Naive thymus-derived CD4-positive, alpha-beta T cell (primary cell): ENCODE measurements at regions not wholly inside any gene's neighbourhood (a gene's known extent, or its start where the extent isn't known, plus 50 kb on each side); places are given as distances from the start of the nearest gene placed in this dataset.

ENCODE experiments used
- ATAC-seq: fragments of 150-1000 bp; cut with Tn5 transposase; 2 replicates; pipeline ENCODE4 v1.10.0; 2021; ENCODE audit warnings: mild to moderate bottlenecking, moderate library complexity
- CTCF ChIA-PET: fragments of 350-600 bp; sonication (Branson Sonifier 250); formaldehyde crosslinking; loops from one replicate; lab custom pipeline; 2021; ENCODE audit warnings: antibody characterized with exemption; lab: Charles Lee
- POLR2A ChIA-PET: fragments of 350-600 bp; sonication (Branson Sonifier 250); formaldehyde crosslinking; loops from one replicate; lab custom pipeline; 2021; ENCODE audit warnings: antibody characterized with exemption, inconsistent platforms; lab: Charles Lee
- DNase-seq, 9 donors: peaks; one replicate each; pipeline versions ENCODE4 v3.0.0 to v3.0.0-alpha.2; 2020 to 2022; ENCODE audit warnings: mixed read lengths in 1 of 9
- H3K27ac ChIP-seq: one replicate; pipeline ENCODE4 v1.7.0; 2013; ENCODE audit warnings: mild to moderate bottlenecking, low read depth, low read length, moderate library complexity
- H3K27me3 ChIP-seq, 2 donors: one replicate each; pipeline ENCODE4 v1.7.0; 2013; ENCODE audit warnings: low read length in 2 of 2, mild to moderate bottlenecking in 2 of 2, moderate library complexity in 2 of 2; ENCODE audit not compliant: control insufficient read depth in 2 of 2, insufficient read depth in 2 of 2
- H3K36me3 ChIP-seq, 3 experiments: 1 replicate in 2 of 3; 2 replicates in 1 of 3; pipeline ENCODE4 v1.7.0; 2013; ENCODE audit warnings: low read length in 3 of 3, mild to moderate bottlenecking in 3 of 3, moderate library complexity in 1 of 3; ENCODE audit not compliant: insufficient read depth in 3 of 3, control insufficient read depth in 2 of 3
- H3K4me1 ChIP-seq, 2 donors: one replicate each; pipeline ENCODE4 v1.7.0; 2013; ENCODE audit warnings: low read length in 2 of 2, mild to moderate bottlenecking in 2 of 2, moderate library complexity in 1 of 2; ENCODE audit not compliant: control insufficient read depth in 2 of 2, insufficient read depth in 2 of 2
- H3K4me3 ChIP-seq: 2 replicates; pipeline ENCODE4 v1.7.0; 2013; ENCODE audit warnings: mild to moderate bottlenecking, low read length
- H3K9me3 ChIP-seq, 3 experiments: 1 replicate in 2 of 3; 2 replicates in 1 of 3; pipeline ENCODE4 v1.7.0; 2013; ENCODE audit warnings: low read length in 3 of 3; ENCODE audit not compliant: control insufficient read depth in 2 of 3
- H3K27ac Mint-ChIP-seq, 9 donors: one replicate each; pipeline ENCODE4 v1.8.0; 2020 to 2022; ENCODE audit warnings: mixed read lengths in 9 of 9, mild to moderate bottlenecking in 8 of 9, moderate library complexity in 5 of 9, inconsistent platforms in 2 of 9
- H3K27me3 Mint-ChIP-seq, 5 donors: one replicate each; pipeline ENCODE4 v1.8.0; 2021 to 2022; ENCODE audit warnings: mixed read lengths in 5 of 5, mild to moderate bottlenecking in 1 of 5
- H3K36me3 Mint-ChIP-seq, 5 donors: one replicate each; pipeline ENCODE4 v1.8.0; 2020 to 2022; ENCODE audit warnings: mixed read lengths in 5 of 5, mild to moderate bottlenecking in 3 of 5, inconsistent platforms in 1 of 5
- H3K4me1 Mint-ChIP-seq, 7 donors: one replicate each; pipeline ENCODE4 v1.8.0; 2020 to 2022; ENCODE audit warnings: mixed read lengths in 7 of 7, mild to moderate bottlenecking in 3 of 7, inconsistent platforms in 1 of 7
- H3K4me3 Mint-ChIP-seq, 10 donors: one replicate each; pipeline ENCODE4 v1.8.0; 2020 to 2022; ENCODE audit warnings: mild to moderate bottlenecking in 10 of 10, mixed read lengths in 10 of 10, moderate library complexity in 6 of 10, inconsistent platforms in 2 of 10
- H3K9me3 Mint-ChIP-seq, 11 donors: one replicate each; pipeline ENCODE4 v1.8.0; 2020 to 2022; ENCODE audit warnings: mixed read lengths in 11 of 11, mild to moderate bottlenecking in 4 of 11, inconsistent platforms in 1 of 11, moderate library complexity in 1 of 11
- intact Hi-C, 2 donors: fragments of 100-400 bp; cut with micrococcal nuclease; formaldehyde crosslinking; loops; one replicate each; pipeline ENCODE4 v1.15.1; 2023

- H3K4me3 Mint-ChIP-seq = no peak overlapping the region
- no peak overlapping the region for H3K27ac Mint-ChIP-seq
- H3K27me3 ChIP-seq = no peaks in the 10 kb centered on the region
- no peaks in the 10 kb centered on the region for H3K36me3 ChIP-seq
- H3K4me3 ChIP-seq = no peak overlapping the region
- ChIA-PET CTCF (no interaction called here), POLR2A (no interaction called here)
- DNase-seq = no peak
- ATAC-seq = no peak
- no peaks in the 10 kb centered on the region for H3K36me3 Mint-ChIP-seq
- no peaks in the 10 kb centered on the region for H3K27me3 Mint-ChIP-seq
- intact Hi-C loops = no loop called here
- peaks cover 0 to 8% (median 0%) of the 10 kb centered on the region in 11 donors for H3K9me3 Mint-ChIP-seq
- H3K9me3 ChIP-seq = no peaks in the 10 kb centered on the region
- H3K4me1 Mint-ChIP-seq = no peaks in the 10 kb centered on the region
- H3K4me1 ChIP-seq = no peaks in the 10 kb centered on the region
- H3K27ac ChIP-seq = no peak overlapping the region
These were observed 485.7 kb downstream of the SPATA31D1 start for GRCh38 chr9:82474235-82474634.

- H3K27ac ChIP-seq = no peak overlapping the region
- Mint-ChIP-seq H3K27ac (no peak overlapping the region), H3K9me3 (peaks cover 0 to 6% (median 0%) of the 10 kb centered on the region in 11 donors), H3K36me3 (no peaks in the 10 kb centered on the region), H3K27me3 (no peaks in the 10 kb centered on the region), H3K4me3 (no peak overlapping the region), H3K4me1 (no peaks in the 10 kb centered on the region)
- no peaks in the 10 kb centered on the region for H3K4me1 ChIP-seq
- DNase-seq (no peak), ATAC-seq (no peak)
- no peaks in the 10 kb centered on the region for H3K9me3 ChIP-seq
- ChIA-PET CTCF (no interaction called here), POLR2A (no interaction called here)
- H3K36me3 ChIP-seq = no peaks in the 10 kb centered on the region
- no peak overlapping the region for H3K4me3 ChIP-seq
- H3K27me3 ChIP-seq = no peaks in the 10 kb centered on the region
- intact Hi-C loops = no loop called here
These were observed 487.2 kb downstream of the SPATA31D1 start for GRCh38 chr9:82475584-82476301.

DNA sequence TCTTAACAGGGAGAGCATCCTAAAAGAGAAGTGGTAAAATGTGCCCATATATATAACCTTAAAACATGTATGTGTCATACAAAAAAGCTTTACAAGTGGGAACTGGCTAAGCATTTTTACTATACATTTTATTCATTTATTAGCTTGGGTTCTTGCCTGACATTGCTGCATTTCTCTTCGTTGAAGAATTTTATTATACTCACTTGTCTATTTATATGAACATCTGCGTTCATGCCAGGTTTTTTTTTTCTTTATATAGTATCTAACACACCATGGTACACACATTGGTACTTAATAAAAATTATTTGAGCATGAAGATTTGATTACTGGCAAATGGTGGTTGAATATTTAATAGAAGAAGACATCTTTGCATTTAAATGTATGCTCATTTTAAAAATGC, 492.3 kb downstream of the SPATA31D1 start:
- Mint-ChIP-seq H3K36me3 (no peaks in the 10 kb centered on the region), H3K27me3 (no peaks in the 10 kb centered on the region), H3K27ac (no peak overlapping the region), H3K4me3 (no peak overlapping the region), H3K4me1 (no peaks in the 10 kb centered on the region), H3K9me3 (peaks cover 0 to 6% (median 0%) of the 10 kb centered on the region in 11 donors)
- ATAC-seq (no peak), DNase-seq (no peak)
- POLR2A ChIA-PET = no interaction called here
- no peaks in the 10 kb centered on the region for H3K4me1 ChIP-seq
- H3K27me3 ChIP-seq = no peaks in the 10 kb centered on the region
- H3K4me3 ChIP-seq = no peak overlapping the region
- no peaks in the 10 kb centered on the region for H3K9me3 ChIP-seq
- intact Hi-C loops = no loop called here
- CTCF ChIA-PET = no interaction called here
- H3K27ac ChIP-seq = no peak overlapping the region
- H3K36me3 ChIP-seq = no peaks in the 10 kb centered on the region

DNA sequence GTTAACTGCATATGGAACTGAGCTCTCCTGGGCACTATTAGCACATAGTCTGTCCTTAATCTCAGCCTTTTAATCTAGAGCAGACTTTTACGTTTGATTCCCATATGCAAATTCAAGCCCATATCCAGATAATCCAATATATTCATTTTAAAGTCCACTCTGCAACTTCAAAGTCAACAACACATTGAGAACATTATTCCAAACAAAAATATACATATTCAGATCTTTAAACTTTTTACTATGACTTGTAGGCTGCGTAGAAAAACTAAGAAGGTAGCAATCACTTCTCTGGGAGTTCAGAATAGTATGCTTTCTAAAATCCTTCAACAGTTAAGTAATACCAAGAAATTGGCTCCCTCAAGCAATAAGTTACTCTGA, 499.4 kb downstream of the SPATA31D1 start:
- Mint-ChIP-seq H3K27me3 (no peaks in the 10 kb centered on the region), H3K4me1 (no peaks in the 10 kb centered on the region), H3K36me3 (no peaks in the 10 kb centered on the region), H3K9me3 (peaks cover 0 to 7% (median 0%) of the 10 kb centered on the region in 11 donors), H3K27ac (no peak overlapping the region), H3K4me3 (no peak overlapping the region)
- intact Hi-C loops = no loop called here
- Histone ChIP-seq H3K4me3 (no peak overlapping the region), H3K9me3 (no peaks in the 10 kb centered on the region), H3K4me1 (no peaks in the 10 kb centered on the region), H3K27ac (no peak overlapping the region), H3K27me3 (no peaks in the 10 kb centered on the region), H3K36me3 (no peaks in the 10 kb centered on the region)
- DNase-seq (no peak), ATAC-seq (no peak)
- POLR2A ChIA-PET = no interaction called here
- CTCF ChIA-PET = no interaction called here

- Mint-ChIP-seq H3K36me3 (no peaks in the 10 kb centered on the region), H3K4me3 (no peak overlapping the region), H3K27ac (no peak overlapping the region), H3K27me3 (no peaks in the 10 kb centered on the region), H3K9me3 (peaks cover 0 to 7% (median 0%) of the 10 kb centered on the region in 11 donors), H3K4me1 (no peaks in the 10 kb centered on the region)
- Histone ChIP-seq H3K4me1 (no peaks in the 10 kb centered on the region), H3K4me3 (no peak overlapping the region), H3K9me3 (no peaks in the 10 kb centered on the region), H3K36me3 (no peaks in the 10 kb centered on the region), H3K27me3 (no peaks in the 10 kb centered on the region), H3K27ac (no peak overlapping the region)
- ChIA-PET CTCF (no interaction called here), POLR2A (no interaction called here)
- intact Hi-C loops = no loop called here
- ATAC-seq (no peak), DNase-seq (no peak)
These were observed 500.0 kb downstream of the SPATA31D1 start for GRCh38 chr9:82488313-82489200.

DNA sequence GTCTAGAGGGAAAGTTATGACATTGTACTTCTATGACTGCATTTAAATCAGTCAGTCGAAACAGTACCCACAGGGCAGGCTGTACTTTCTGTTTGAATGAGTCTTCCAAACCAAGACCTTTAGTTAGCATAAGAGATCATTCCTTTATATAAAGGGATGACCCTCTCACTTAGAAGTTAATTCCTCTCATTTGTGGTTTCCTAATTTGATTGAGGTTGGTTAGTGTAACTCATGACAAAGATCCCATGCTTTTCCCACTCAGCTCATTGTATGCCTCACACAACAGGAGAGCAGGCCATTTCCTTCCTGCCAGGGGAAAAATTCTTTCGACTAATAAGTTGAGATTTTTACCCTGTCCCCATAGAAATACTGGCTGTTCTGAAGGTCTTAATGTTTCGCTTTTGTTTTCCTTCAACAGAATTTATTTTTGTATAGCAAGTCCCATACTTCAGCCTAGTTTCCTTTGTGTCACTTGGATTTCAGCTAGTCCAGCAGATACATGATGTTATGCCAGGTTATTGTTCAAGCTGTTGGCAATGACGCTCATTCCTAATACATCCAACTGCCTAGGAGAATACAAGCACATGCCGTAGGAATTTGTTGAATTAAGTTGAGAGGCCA, 500.7 kb downstream of the SPATA31D1 start:
- Mint-ChIP-seq H3K27ac (no peak overlapping the region), H3K36me3 (no peaks in the 10 kb centered on the region), H3K27me3 (no peaks in the 10 kb centered on the region), H3K9me3 (peaks cover 0 to 7% (median 0%) of the 10 kb centered on the region in 11 donors), H3K4me1 (no peaks in the 10 kb centered on the region), H3K4me3 (no peak overlapping the region)
- DNase-seq = no peak
- Histone ChIP-seq H3K27ac (no peak overlapping the region), H3K4me3 (no peak overlapping the region), H3K27me3 (no peaks in the 10 kb centered on the region), H3K4me1 (no peaks in the 10 kb centered on the region), H3K9me3 (no peaks in the 10 kb centered on the region), H3K36me3 (no peaks in the 10 kb centered on the region)
- intact Hi-C loops = no loop called here
- ChIA-PET CTCF (no interaction called here), POLR2A (no interaction called here)
- no peak for ATAC-seq
